Neural cell (in vitro differentiated cells): ENCODE measurements at regions not wholly inside any gene's neighbourhood (a gene's known extent, or its start where the extent isn't known, plus 50 kb on each side); places are given as distances from the start of the nearest gene placed in this dataset.

Experiments
- H2AFZ ChIP-seq: fragments of 200-600, 300-800 bp; sonication (generic), shearing (Covaris generic); 2 replicates; pipeline ENCODE4 v1.6.0; 2014; ENCODE audit warnings: low read depth, mild to moderate bottlenecking, antibody characterized with exemption, low read length, moderate library complexity
- H3F3A ChIP-seq: fragments of 200-600 bp; shearing (Covaris generic); 2 replicates; pipeline ENCODE4 v1.6.1; 2016; ENCODE audit warnings: mild to moderate bottlenecking, moderate library complexity, mixed read lengths, antibody characterized with exemption, low read length; ENCODE audit not compliant: insufficient read depth, poor library complexity, severe bottlenecking
- H3K27ac ChIP-seq: fragments of 200-600, 300-800 bp; sonication (generic), shearing (Covaris generic); 2 replicates; pipeline ENCODE4 v1.5.1; 2014; ENCODE audit warnings: mild to moderate bottlenecking, low read length, moderate library complexity
- H3K27me3 ChIP-seq: fragments of 300-800, 200-600 bp; sonication (generic), shearing (Covaris generic); 2 replicates; pipeline ENCODE4 v1.6.0; 2014; ENCODE audit warnings: mild to moderate bottlenecking, low read depth, low read length, moderate library complexity; ENCODE audit not compliant: insufficient read depth
- H3K36me3 ChIP-seq: fragments of 300-800, 200-600 bp; sonication (generic), shearing (Covaris generic); 2 replicates; pipeline ENCODE4 v1.5.1; 2014; ENCODE audit warnings: mild to moderate bottlenecking, antibody characterized with exemption, low read length, moderate library complexity; ENCODE audit not compliant: insufficient read depth
- H3K4me2 ChIP-seq: fragments of 300-800, 200-600 bp; sonication (generic), shearing (Covaris generic); 2 replicates; pipeline ENCODE4 v1.6.0; 2014; ENCODE audit warnings: mild to moderate bottlenecking, low read length
- H3K4me3 ChIP-seq: fragments of 300-800, 200-600 bp; sonication (generic), shearing (Covaris generic); 2 replicates; pipeline ENCODE4 v1.5.1; 2014; ENCODE audit warnings: mild to moderate bottlenecking, low read length, moderate library complexity
- H3K79me2 ChIP-seq: fragments of 200-600 bp; shearing (Covaris generic); replicated peaks from 2 replicates; pipeline ENCODE4 v1.6.0; 2014; ENCODE audit warnings: mild to moderate bottlenecking, low read length, moderate library complexity; ENCODE audit not compliant: insufficient read depth
- H3K9ac ChIP-seq: fragments of 300-800, 200-600 bp; sonication (generic), shearing (Covaris generic); 2 replicates; pipeline ENCODE4 v1.6.1; 2016; ENCODE audit warnings: mild to moderate bottlenecking, low read length, mixed read lengths
- H3K9me2 ChIP-seq: fragments of 200-600 bp; shearing (Covaris generic); 2 replicates; pipeline ENCODE4 v1.6.1; 2016; ENCODE audit warnings: mild to moderate bottlenecking, low read length, mixed read lengths; ENCODE audit not compliant: insufficient read depth
- H3K9me3 ChIP-seq: fragments of 200-600, 300-800 bp; sonication (generic), shearing (Covaris generic); 2 replicates; pipeline ENCODE4 v1.6.1; 2016; ENCODE audit warnings: mild to moderate bottlenecking, mixed run types, low read length, moderate library complexity, mixed read lengths
- H4K20me1 ChIP-seq: fragments of 200-600 bp; shearing (Covaris generic); 2 replicates; pipeline ENCODE4 v1.6.1; 2016; ENCODE audit warnings: mild to moderate bottlenecking, mixed run types; ENCODE audit not compliant: insufficient read depth
- EP300 ChIP-seq: fragments of 450-650 bp; conservative IDR thresholded peaks from 2 replicates; pipeline ENCODE4 v1.6.1; 2014; ENCODE audit warnings: antibody characterized with exemption, mild to moderate bottlenecking, moderate library complexity; ENCODE audit not compliant: poor library complexity, severe bottlenecking
- EZH2 ChIP-seq: fragments of 200-600, 300-800 bp; shearing (Covaris generic), sonication (generic); IDR thresholded peaks from 2 replicates; pipeline ENCODE4 v1.6.1; 2014; ENCODE audit warnings: antibody characterized with exemption, low read length, borderline replicate concordance, mild to moderate bottlenecking; ENCODE audit not compliant: insufficient read depth, poor library complexity, severe bottlenecking
- MXI1 ChIP-seq: fragments of 450-650 bp; conservative IDR thresholded peaks from 2 replicates; pipeline ENCODE4 v1.6.1; 2014; ENCODE audit warnings: antibody characterized with exemption, mild to moderate bottlenecking; ENCODE audit not compliant: poor library complexity, severe bottlenecking
- POLR2AphosphoS5 ChIP-seq: IDR thresholded peaks from 2 replicates; pipeline ENCODE4 v1.6.1; 2012
- RAD21 ChIP-seq: fragments of 450-650 bp; conservative IDR thresholded peaks from 2 replicates; pipeline ENCODE4 v1.6.1; 2014; ENCODE audit warnings: antibody characterized with exemption, mild to moderate bottlenecking, moderate library complexity
- SMC3 ChIP-seq: fragments of 450-650 bp; conservative IDR thresholded peaks from 2 replicates; pipeline ENCODE4 v1.6.1; 2014; ENCODE audit warnings: antibody characterized with exemption, mild to moderate bottlenecking, moderate library complexity; ENCODE audit not compliant: poor library complexity
- TAF1 ChIP-seq: IDR thresholded peaks from 2 replicates; pipeline ENCODE4 v1.6.1; 2012; ENCODE audit warnings: low read depth
- TF ChIP-seq, protein P1 (sequence below): IDR thresholded peaks from 2 replicates; pipeline ENCODE4 v1.6.1; 2012; ENCODE audit warnings: borderline replicate concordance
- TF ChIP-seq, protein P2 (sequence below): fragments of 450-650 bp; IDR thresholded peaks from 2 replicates; pipeline ENCODE4 v1.5.1; 2014; ENCODE audit warnings: antibody characterized with exemption, mild to moderate bottlenecking, moderate library complexity; ENCODE audit not compliant: poor library complexity, severe bottlenecking

DNA sequence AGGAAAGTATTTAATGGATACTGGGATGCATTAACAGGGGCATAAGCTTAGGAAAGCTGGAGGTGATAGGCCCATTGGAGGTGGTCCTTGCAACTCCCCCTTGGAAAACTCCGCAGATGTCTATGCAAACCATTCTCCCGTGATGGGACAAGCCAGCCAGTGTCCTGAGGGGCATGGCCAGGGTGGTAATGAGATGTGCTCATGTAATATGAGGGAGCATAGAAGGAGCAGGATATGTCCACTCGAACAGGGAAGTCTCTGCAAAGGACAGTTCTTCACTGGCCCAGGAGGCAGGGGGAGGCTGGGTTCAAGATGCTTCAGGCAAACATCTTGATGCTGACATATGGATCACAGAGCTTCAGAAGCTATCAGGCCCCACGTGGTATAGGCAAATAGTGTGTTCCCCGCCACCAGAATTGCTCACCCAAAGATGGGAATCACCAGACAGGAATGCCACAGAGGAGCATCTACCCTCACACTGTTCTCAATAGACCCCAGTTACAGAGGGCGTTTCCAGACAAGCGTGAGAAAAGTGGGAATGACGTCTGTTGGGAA is 201.6 kb upstream of the CDH4 start:
- Histone ChIP-seq H3K27me3 (no peaks in the 10 kb centered on the region), H3F3A (no peaks in the 10 kb centered on the region), H2AFZ (no peak overlapping the region), H3K79me2 (no peaks in the 10 kb centered on the region), H3K9me3 (no peaks in the 10 kb centered on the region), H3K4me3 (no peak overlapping the region), H3K27ac (no peak overlapping the region), H3K9me2 (no peaks in the 10 kb centered on the region), H3K4me2 (no peak overlapping the region), H4K20me1 (no peaks in the 10 kb centered on the region), H3K36me3 (no peaks in the 10 kb centered on the region), H3K9ac (no peak overlapping the region)
- TF ChIP-seq, protein P1, sequence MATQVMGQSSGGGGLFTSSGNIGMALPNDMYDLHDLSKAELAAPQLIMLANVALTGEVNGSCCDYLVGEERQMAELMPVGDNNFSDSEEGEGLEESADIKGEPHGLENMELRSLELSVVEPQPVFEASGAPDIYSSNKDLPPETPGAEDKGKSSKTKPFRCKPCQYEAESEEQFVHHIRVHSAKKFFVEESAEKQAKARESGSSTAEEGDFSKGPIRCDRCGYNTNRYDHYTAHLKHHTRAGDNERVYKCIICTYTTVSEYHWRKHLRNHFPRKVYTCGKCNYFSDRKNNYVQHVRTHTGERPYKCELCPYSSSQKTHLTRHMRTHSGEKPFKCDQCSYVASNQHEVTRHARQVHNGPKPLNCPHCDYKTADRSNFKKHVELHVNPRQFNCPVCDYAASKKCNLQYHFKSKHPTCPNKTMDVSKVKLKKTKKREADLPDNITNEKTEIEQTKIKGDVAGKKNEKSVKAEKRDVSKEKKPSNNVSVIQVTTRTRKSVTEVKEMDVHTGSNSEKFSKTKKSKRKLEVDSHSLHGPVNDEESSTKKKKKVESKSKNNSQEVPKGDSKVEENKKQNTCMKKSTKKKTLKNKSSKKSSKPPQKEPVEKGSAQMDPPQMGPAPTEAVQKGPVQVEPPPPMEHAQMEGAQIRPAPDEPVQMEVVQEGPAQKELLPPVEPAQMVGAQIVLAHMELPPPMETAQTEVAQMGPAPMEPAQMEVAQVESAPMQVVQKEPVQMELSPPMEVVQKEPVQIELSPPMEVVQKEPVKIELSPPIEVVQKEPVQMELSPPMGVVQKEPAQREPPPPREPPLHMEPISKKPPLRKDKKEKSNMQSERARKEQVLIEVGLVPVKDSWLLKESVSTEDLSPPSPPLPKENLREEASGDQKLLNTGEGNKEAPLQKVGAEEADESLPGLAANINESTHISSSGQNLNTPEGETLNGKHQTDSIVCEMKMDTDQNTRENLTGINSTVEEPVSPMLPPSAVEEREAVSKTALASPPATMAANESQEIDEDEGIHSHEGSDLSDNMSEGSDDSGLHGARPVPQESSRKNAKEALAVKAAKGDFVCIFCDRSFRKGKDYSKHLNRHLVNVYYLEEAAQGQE, result no peak
- TF ChIP-seq, protein P2, sequence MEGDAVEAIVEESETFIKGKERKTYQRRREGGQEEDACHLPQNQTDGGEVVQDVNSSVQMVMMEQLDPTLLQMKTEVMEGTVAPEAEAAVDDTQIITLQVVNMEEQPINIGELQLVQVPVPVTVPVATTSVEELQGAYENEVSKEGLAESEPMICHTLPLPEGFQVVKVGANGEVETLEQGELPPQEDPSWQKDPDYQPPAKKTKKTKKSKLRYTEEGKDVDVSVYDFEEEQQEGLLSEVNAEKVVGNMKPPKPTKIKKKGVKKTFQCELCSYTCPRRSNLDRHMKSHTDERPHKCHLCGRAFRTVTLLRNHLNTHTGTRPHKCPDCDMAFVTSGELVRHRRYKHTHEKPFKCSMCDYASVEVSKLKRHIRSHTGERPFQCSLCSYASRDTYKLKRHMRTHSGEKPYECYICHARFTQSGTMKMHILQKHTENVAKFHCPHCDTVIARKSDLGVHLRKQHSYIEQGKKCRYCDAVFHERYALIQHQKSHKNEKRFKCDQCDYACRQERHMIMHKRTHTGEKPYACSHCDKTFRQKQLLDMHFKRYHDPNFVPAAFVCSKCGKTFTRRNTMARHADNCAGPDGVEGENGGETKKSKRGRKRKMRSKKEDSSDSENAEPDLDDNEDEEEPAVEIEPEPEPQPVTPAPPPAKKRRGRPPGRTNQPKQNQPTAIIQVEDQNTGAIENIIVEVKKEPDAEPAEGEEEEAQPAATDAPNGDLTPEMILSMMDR, result no peak
- TF ChIP-seq TAF1 (no peak), SMC3 (no peak), MXI1 (no peak)

DNA sequence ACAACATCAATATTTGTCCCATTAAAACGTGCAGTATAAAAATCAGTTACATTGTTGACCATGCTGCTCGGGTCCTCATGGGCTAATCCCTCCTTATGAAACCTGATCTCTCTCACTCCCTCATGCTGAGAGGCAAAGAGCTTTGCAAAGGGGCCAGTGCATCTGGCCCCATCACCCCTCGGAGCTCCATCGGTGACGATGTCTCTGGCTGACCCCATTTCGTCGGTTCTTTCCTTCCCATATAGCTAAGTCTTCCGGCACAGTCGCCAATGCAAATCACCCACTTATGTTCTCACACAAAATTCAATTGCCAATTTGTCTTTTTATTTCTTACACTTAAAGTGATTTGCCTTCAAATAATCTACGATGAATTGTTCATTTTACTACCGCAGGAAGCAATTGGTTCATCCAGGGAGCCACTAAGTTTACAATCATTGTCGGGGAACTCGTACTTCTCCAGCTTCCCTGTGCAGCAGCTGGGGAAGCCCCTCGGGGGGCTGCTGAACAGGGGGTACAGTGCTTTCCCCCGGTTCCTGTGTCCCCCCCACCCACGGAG is 199.8 kb upstream of the CDH4 start:
- Histone ChIP-seq H4K20me1 (no peaks in the 10 kb centered on the region), H3K9ac (no peak overlapping the region), H3K36me3 (no peaks in the 10 kb centered on the region), H2AFZ (no peak overlapping the region), H3K9me3 (no peaks in the 10 kb centered on the region), H3K79me2 (no peaks in the 10 kb centered on the region), H3K4me2 (no peak overlapping the region), H3F3A (no peaks in the 10 kb centered on the region), H3K27ac (no peak overlapping the region), H3K4me3 (no peak overlapping the region), H3K27me3 (no peaks in the 10 kb centered on the region), H3K9me2 (no peaks in the 10 kb centered on the region)
- TF ChIP-seq MXI1 (no peak), TAF1 (no peak), EZH2 (no peak), POLR2AphosphoS5 (no peak), SMC3 (no peak), EP300 (no peak), RAD21 (no peak)
- TF ChIP-seq, protein P1, result no peak
- TF ChIP-seq, protein P2, result no peak
